T-cell (primary cell): ENCODE measurements at regions not wholly inside any gene's neighbourhood (a gene's known extent, or its start where the extent isn't known, plus 50 kb on each side); places are given as distances from the start of the nearest gene placed in this dataset.

Experiments used
- ATAC-seq, 4 experiments: fragments of 200-7000 bp in 3 of 4; fragments of 150-1000 bp in 1 of 4; cut with Tn5 transposase; replicated peaks in 1 of 4; 1 replicate in 3 of 4; 2 replicates in 1 of 4; pipeline ENCODE4 v1.10.0; 2021; ENCODE audit warnings: moderate library complexity in 3 of 4, mild to moderate bottlenecking in 2 of 4, moderate number of reproducible peaks in 1 of 4
- CTCF ChIA-PET, 2 donors: fragments of 300-600 bp; sonication (Branson Sonifier 250); formaldehyde crosslinking; loops; one replicate each; lab custom pipeline; 2022; ENCODE audit warnings: antibody characterized with exemption in 2 of 2; lab: Charles Lee
- POLR2A ChIA-PET, 2 donors: fragments of 300-600 bp; sonication (Branson Sonifier 250); formaldehyde crosslinking; loops; one replicate each; lab custom pipeline; 2022; ENCODE audit warnings: antibody characterized with exemption in 2 of 2; lab: Charles Lee
- DNase-seq, 35 experiments: peaks; one replicate each; pipeline versions ENCODE4 v3.0.0 to v3.0.0-alpha.2; 2013 to 2023
- H3K27ac ChIP-seq: one replicate; pipeline ENCODE4 v1.5.1; 2013; ENCODE audit warnings: low read length
- H3K27me3 ChIP-seq, 2 experiments: replicated peaks in 1 of 2; 1 replicate in 1 of 2; 2 replicates in 1 of 2; pipeline versions ENCODE4 v1.6.1 to v1.7.0; 2013; ENCODE audit warnings: low read length in 1 of 2, mixed read lengths in 1 of 2; ENCODE audit not compliant: control insufficient read depth in 2 of 2, insufficient read depth in 2 of 2; ENCODE audit errors: extremely low read depth in 1 of 2
- H3K36me3 ChIP-seq, 2 donors: 1 replicate in 1 of 2; 2 replicates in 1 of 2; pipeline versions ENCODE4 v1.6.1 to v1.7.0; 2013; ENCODE audit warnings: low read length in 1 of 2; ENCODE audit not compliant: control insufficient read depth in 2 of 2, insufficient read depth in 1 of 2; ENCODE audit errors: extremely low read depth in 1 of 2
- H3K4me1 ChIP-seq, 2 experiments: 1 replicate in 1 of 2; 2 replicates in 1 of 2; pipeline versions ENCODE4 v1.6.1 to v1.7.0; 2013; ENCODE audit warnings: low read length in 2 of 2, mixed read lengths in 1 of 2; ENCODE audit not compliant: insufficient read depth in 2 of 2, control insufficient read depth in 1 of 2; ENCODE audit errors: extremely low read depth in 1 of 2
- H3K4me3 ChIP-seq, 2 donors: 1 replicate in 1 of 2; 2 replicates in 1 of 2; pipeline versions ENCODE4 v1.5.1 to v1.7.0; 2013; ENCODE audit warnings: mild to moderate bottlenecking in 2 of 2, low read length in 1 of 2, moderate library complexity in 1 of 2; ENCODE audit not compliant: control insufficient read depth in 1 of 2; ENCODE audit errors: extremely low read depth in 1 of 2
- H3K9me3 ChIP-seq: 2 replicates; pipeline ENCODE4 v1.7.0; 2013
- H3K27ac Mint-ChIP-seq, 2 donors: one replicate each; pipeline ENCODE4 v1.8.0; 2020 to 2021; ENCODE audit warnings: mild to moderate bottlenecking in 2 of 2, mixed read lengths in 2 of 2
- H3K27me3 Mint-ChIP-seq, 2 donors: one replicate each; pipeline ENCODE4 v1.8.0; 2021 to 2022; ENCODE audit warnings: mixed read lengths in 2 of 2
- H3K36me3 Mint-ChIP-seq: one replicate; pipeline ENCODE4 v1.8.0; 2021; ENCODE audit warnings: mixed read lengths
- H3K4me1 Mint-ChIP-seq, 3 donors: one replicate each; pipeline ENCODE4 v1.8.0; 2020 to 2022; ENCODE audit warnings: mixed read lengths in 3 of 3, mild to moderate bottlenecking in 1 of 3
- H3K4me3 Mint-ChIP-seq, 3 donors: one replicate each; pipeline ENCODE4 v1.8.0; 2020 to 2022; ENCODE audit warnings: mild to moderate bottlenecking in 3 of 3, mixed read lengths in 3 of 3, moderate library complexity in 3 of 3
- H3K9me3 Mint-ChIP-seq, 3 donors: one replicate each; pipeline ENCODE4 v1.8.0; 2020 to 2022; ENCODE audit warnings: mixed read lengths in 3 of 3
- WGBS: methylation state at CpG from one replicate; pipeline ENCODE4 v1.1.5; 2013; ENCODE audit warnings: missing lambda C conversion rate; ENCODE audit not compliant: insufficient coverage; 5-methylcytosine and 5-hydroxymethylcytosine counted together

DNA sequence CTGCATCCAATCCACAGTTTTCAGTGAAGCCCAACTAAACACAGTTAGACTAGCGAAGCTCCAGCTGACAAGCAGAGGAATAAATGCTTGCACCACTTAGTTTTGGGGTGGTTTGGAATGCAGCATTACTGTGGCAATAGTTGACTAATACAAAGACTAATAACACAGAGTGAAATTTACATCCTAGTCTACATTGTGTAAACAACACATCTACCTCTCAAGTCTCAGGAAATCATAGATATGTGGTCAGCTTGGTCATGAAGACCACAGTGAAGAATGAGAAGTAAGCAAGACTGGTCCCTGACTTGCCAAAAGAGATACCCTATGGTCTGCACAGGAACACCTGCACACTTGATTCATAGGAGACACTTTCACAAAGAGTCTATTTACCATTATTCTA, 155.1 kb upstream of the TANK start:
- H3K27ac Mint-ChIP-seq: no peak overlapping the region
- no peaks in the 10 kb centered on the region for H3K4me1 ChIP-seq
- no peak overlapping the region for H3K4me3 Mint-ChIP-seq
- no CpG with 5 or more reads among the region's 1 CpG for WGBS
- no peak for DNase-seq
- no peak for ATAC-seq
- H3K27me3 ChIP-seq: peaks cover 0 to 7% of the 10 kb centered on the region in 2 experiments
- H3K36me3 ChIP-seq: no peaks in the 10 kb centered on the region
- peaks cover 15 to 27% of the 10 kb centered on the region in 2 donors for H3K27me3 Mint-ChIP-seq
- ChIA-PET CTCF (interaction anchor here in 1 of 2 donors (0.5 to 1.5 kb wide), 3 partner anchors 11 to 749 kb away, joined by 3 to 8 read pairs (median 3); no protein-coding TSS in a partner anchor), POLR2A (interaction anchor here in 1 of 2 donors (0.8 kb wide), 1 partner anchor 413 kb away, joined by 3 read pairs; no protein-coding TSS in a partner anchor)
- no peaks in the 10 kb centered on the region for H3K9me3 ChIP-seq
- H3K9me3 Mint-ChIP-seq: peaks cover 0 to 4% (median 3%) of the 10 kb centered on the region in 3 donors
- H3K4me3 ChIP-seq: no peak overlapping the region
- H3K4me1 Mint-ChIP-seq: no peaks in the 10 kb centered on the region
- H3K36me3 Mint-ChIP-seq: peaks cover 3% of the 10 kb centered on the region
- H3K27ac ChIP-seq: no peak overlapping the region

DNA sequence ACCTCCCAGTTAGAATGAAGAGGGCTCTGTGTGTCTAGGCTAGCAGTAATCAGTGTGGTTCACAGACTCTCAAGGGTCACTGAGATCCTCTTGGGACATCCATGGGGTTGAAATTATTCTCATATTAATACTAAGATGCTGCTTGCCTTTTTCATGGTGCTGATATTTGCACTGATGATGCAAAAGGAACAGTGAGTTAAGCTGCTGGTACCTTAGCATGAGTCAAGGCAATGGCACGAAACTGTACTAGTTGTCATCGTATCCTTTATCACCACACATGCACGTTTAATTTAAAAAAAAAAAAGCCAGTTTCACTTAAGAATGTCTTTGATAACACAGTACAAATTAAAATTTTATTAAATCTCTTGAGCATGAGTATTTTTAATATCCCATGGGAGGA, 151.9 kb upstream of the TANK start:
- H3K36me3 Mint-ChIP-seq: peaks cover 3% of the 10 kb centered on the region
- POLR2A ChIA-PET: no interaction called here
- H3K9me3 ChIP-seq: no peaks in the 10 kb centered on the region
- H3K4me1 Mint-ChIP-seq: no peaks in the 10 kb centered on the region
- no peak overlapping the region for H3K4me3 Mint-ChIP-seq
- no peak overlapping the region for H3K4me3 ChIP-seq
- H3K27ac Mint-ChIP-seq: no peak overlapping the region
- WGBS: no CpG with 5 or more reads among the region's 3 CpGs
- H3K27me3 ChIP-seq: peaks cover 0 to 11% of the 10 kb centered on the region in 2 experiments
- peaks cover 0 to 4% (median 3%) of the 10 kb centered on the region in 3 donors for H3K9me3 Mint-ChIP-seq
- peaks cover 23 to 36% of the 10 kb centered on the region in 2 donors for H3K27me3 Mint-ChIP-seq
- H3K36me3 ChIP-seq: no peaks in the 10 kb centered on the region
- DNase-seq (no peak), ATAC-seq (no peak)
- CTCF ChIA-PET: no interaction called here
- H3K27ac ChIP-seq: no peak overlapping the region
- no peaks in the 10 kb centered on the region for H3K4me1 ChIP-seq

- H3K27me3 Mint-ChIP-seq: peaks cover 10 to 31% of the 10 kb centered on the region in 2 donors
- Histone ChIP-seq H3K27ac (no peak overlapping the region), H3K9me3 (no peaks in the 10 kb centered on the region), H3K4me1 (no peaks in the 10 kb centered on the region), H3K4me3 (no peak overlapping the region), H3K27me3 (peaks cover 0 to 11% of the 10 kb centered on the region in 2 experiments), H3K36me3 (no peaks in the 10 kb centered on the region)
- H3K36me3 Mint-ChIP-seq: peaks cover 3% of the 10 kb centered on the region
- 90% methylated on average over 2 of the region's 7 CpGs for WGBS
- no peaks in the 10 kb centered on the region for H3K4me1 Mint-ChIP-seq
- ATAC-seq (no peak), DNase-seq (no peak)
- CTCF ChIA-PET: no interaction called here
- H3K4me3 Mint-ChIP-seq: no peak overlapping the region
- peaks cover 0 to 14% (median 7%) of the 10 kb centered on the region in 3 donors for H3K9me3 Mint-ChIP-seq
- POLR2A ChIA-PET: no interaction called here
- H3K27ac Mint-ChIP-seq: no peak overlapping the region
Measured at GRCh38 chr2:161010503-161011015, 149.7 kb upstream of the TANK start.

- WGBS: 69% methylated on average over 2 of the region's 3 CpGs
- no peaks in the 10 kb centered on the region for H3K9me3 ChIP-seq
- Mint-ChIP-seq H3K27me3 (peaks cover 3 to 11% of the 10 kb centered on the region in 2 donors), H3K36me3 (no peaks in the 10 kb centered on the region), H3K4me3 (no peak overlapping the region), H3K9me3 (peaks cover 0 to 12% (median 3%) of the 10 kb centered on the region in 3 donors), H3K27ac (no peak overlapping the region), H3K4me1 (no peaks in the 10 kb centered on the region)
- no peak overlapping the region for H3K4me3 ChIP-seq
- no peaks in the 10 kb centered on the region for H3K36me3 ChIP-seq
- H3K4me1 ChIP-seq: no peaks in the 10 kb centered on the region
- POLR2A ChIA-PET: interaction anchor here in 1 of 2 donors (0.6 to 1.2 kb wide), 2 partner anchors 12 to 288 kb away, joined by 3 read pairs; no protein-coding TSS in a partner anchor
- no peak for ATAC-seq
- no peak for DNase-seq
- H3K27me3 ChIP-seq: no peaks in the 10 kb centered on the region
- CTCF ChIA-PET: no interaction called here
- no peak overlapping the region for H3K27ac ChIP-seq
Measured at GRCh38 chr2:161017780-161018470, 142.3 kb upstream of the TANK start.

GRCh38 chr2:161019311-161019710, 140.9 kb upstream of the TANK start:
- peaks cover 0 to 6% of the 10 kb centered on the region in 2 donors for H3K27me3 Mint-ChIP-seq
- H3K36me3 Mint-ChIP-seq: no peaks in the 10 kb centered on the region
- ATAC-seq: no peak
- POLR2A ChIA-PET: interaction anchor here in 1 of 2 donors (0.5 kb wide), 1 partner anchor 1340 kb away, joined by 6 read pairs; no protein-coding TSS in a partner anchor
- 100% methylated on average over 1 of the region's 5 CpGs for WGBS
- CTCF ChIA-PET: no interaction called here
- no peak for DNase-seq
- no peak overlapping the region for H3K4me3 Mint-ChIP-seq
- no peaks in the 10 kb centered on the region for H3K4me1 Mint-ChIP-seq
- no peaks in the 10 kb centered on the region for H3K4me1 ChIP-seq
- peaks cover 0 to 12% (median 3%) of the 10 kb centered on the region in 3 donors for H3K9me3 Mint-ChIP-seq
- H3K27me3 ChIP-seq: peaks cover 0 to 3% of the 10 kb centered on the region in 2 experiments
- H3K27ac Mint-ChIP-seq: no peak overlapping the region
- H3K36me3 ChIP-seq: no peaks in the 10 kb centered on the region
- no peaks in the 10 kb centered on the region for H3K9me3 ChIP-seq
- no peak overlapping the region for H3K4me3 ChIP-seq
- no peak overlapping the region for H3K27ac ChIP-seq

DNA sequence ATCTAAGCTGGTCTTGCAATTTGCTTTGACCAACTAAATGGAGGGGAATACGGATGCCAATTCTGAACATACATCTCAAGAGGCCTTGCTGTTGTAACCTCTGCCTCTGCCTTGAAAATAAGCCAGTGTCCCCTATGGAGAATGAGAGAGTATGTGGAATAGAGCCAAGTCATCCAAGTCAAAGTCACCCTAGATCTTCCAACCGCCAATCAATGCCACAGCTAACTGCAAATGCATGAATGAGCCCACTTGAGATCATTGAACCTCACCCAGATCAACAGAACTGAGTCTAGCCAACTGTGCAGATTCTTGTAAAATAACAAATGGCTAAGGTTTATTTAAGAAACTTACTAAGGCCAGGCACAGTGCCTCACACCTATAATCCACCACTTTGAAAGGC, 139.8 kb upstream of the TANK start:
- ChIA-PET POLR2A (interaction anchor here in 1 of 2 donors (0.6 kb wide), 1 partner anchor 10 kb away, joined by 4 read pairs; no protein-coding TSS in a partner anchor), CTCF (interaction anchor here in 1 of 2 donors (0.6 to 0.7 kb wide), 3 partner anchors 64 to 1507 kb away, joined by 3 to 4 read pairs (median 3); no protein-coding TSS in a partner anchor)
- H3K36me3 Mint-ChIP-seq: no peaks in the 10 kb centered on the region
- Histone ChIP-seq H3K27me3 (peaks cover 0 to 3% of the 10 kb centered on the region in 2 experiments), H3K27ac (no peak overlapping the region), H3K9me3 (no peaks in the 10 kb centered on the region), H3K36me3 (no peaks in the 10 kb centered on the region), H3K4me1 (no peaks in the 10 kb centered on the region), H3K4me3 (no peak overlapping the region)
- H3K4me3 Mint-ChIP-seq: no peak overlapping the region
- WGBS: no CpG with 5 or more reads among the region's 2 CpGs
- H3K27me3 Mint-ChIP-seq: peaks cover 0 to 3% of the 10 kb centered on the region in 2 donors
- no peaks in the 10 kb centered on the region for H3K4me1 Mint-ChIP-seq
- no peak overlapping the region for H3K27ac Mint-ChIP-seq
- ATAC-seq (no peak), DNase-seq (no peak)
- H3K9me3 Mint-ChIP-seq: peaks cover 0 to 3% (median 0%) of the 10 kb centered on the region in 3 donors
